HG02870 (cell line): ENCODE measurements at regions not wholly inside any gene's neighbourhood (a gene's known extent, or its start where the extent isn't known, plus 50 kb on each side); places are given as distances from the start of the nearest gene placed in this dataset.

ENCODE experiments used
- ATAC-seq: cut with Tn5 transposase; IDR thresholded peaks from one replicate; pipeline ENCODE4 v1.9.1; 2021; ENCODE audit warnings: mild to moderate bottlenecking, moderate library complexity; ENCODE audit not compliant: unreplicated experiment

GRCh38 chr16:6618874-6619273 is 713.8 kb upstream of the RBFOX1 start:
- ATAC-seq = no peak

- ATAC-seq = no peak
Observed at GRCh38 chr16:6616746-6617145, 715.9 kb upstream of the RBFOX1 start.

GRCh38 chr16:6615636-6616035 is 717.0 kb upstream of the RBFOX1 start:
- no peak for ATAC-seq

- no peak for ATAC-seq
Observed at GRCh38 chr16:6611535-6611934, 721.1 kb upstream of the RBFOX1 start.

- ATAC-seq = no peak
Observed at GRCh38 chr16:6605490-6605889, 727.2 kb upstream of the RBFOX1 start.

GRCh38 chr16:6603780-6604325 is 728.8 kb upstream of the RBFOX1 start:
- no peak for ATAC-seq

- ATAC-seq = no peak
Observed at GRCh38 chr16:6602405-6602804, 730.2 kb upstream of the RBFOX1 start.

GRCh38 chr16:6600167-6600566 is 732.5 kb upstream of the RBFOX1 start:
- ATAC-seq = no peak

- no peak for ATAC-seq
Observed at GRCh38 chr16:6593799-6594198, 738.8 kb upstream of the RBFOX1 start.

GRCh38 chr16:6576606-6577005 is 756.0 kb upstream of the RBFOX1 start:
- no peak for ATAC-seq

GRCh38 chr16:6576113-6576512 is 756.5 kb upstream of the RBFOX1 start:
- no peak for ATAC-seq

- no peak for ATAC-seq
Observed at GRCh38 chr16:6574146-6574545, 758.5 kb upstream of the RBFOX1 start.

GRCh38 chr16:6573577-6573976 is 759.1 kb upstream of the RBFOX1 start:
- ATAC-seq = no peak

- no peak for ATAC-seq
Observed at GRCh38 chr16:6571044-6571443, 761.6 kb upstream of the RBFOX1 start.

GRCh38 chr16:6570530-6570929 is 762.1 kb upstream of the RBFOX1 start:
- no peak for ATAC-seq

- no peak for ATAC-seq
Observed at GRCh38 chr16:6562986-6563385, 769.7 kb upstream of the RBFOX1 start.

GRCh38 chr16:6560306-6561100 is 772.1 kb upstream of the RBFOX1 start:
- no peak for ATAC-seq

- no peak for ATAC-seq
Observed at GRCh38 chr16:6558661-6559060, 774.0 kb upstream of the RBFOX1 start.

- ATAC-seq = no peak
Observed at GRCh38 chr16:6558126-6558525, 774.5 kb upstream of the RBFOX1 start.

- no peak for ATAC-seq
Observed at GRCh38 chr16:6557353-6558023, 775.2 kb upstream of the RBFOX1 start.

- no peak for ATAC-seq
Observed at GRCh38 chr16:6549415-6549814, 783.2 kb upstream of the RBFOX1 start.

GRCh38 chr16:6548507-6548906 is 784.1 kb upstream of the RBFOX1 start:
- no peak for ATAC-seq
